Motor neuron (in vitro differentiated cells): ENCODE measurements at regions not wholly inside any gene's neighbourhood (a gene's known extent, or its start where the extent isn't known, plus 50 kb on each side); places are given as distances from the start of the nearest gene placed in this dataset.
A peak's percentile ranks its signal among the peaks of the same experiment; 100 is the strongest.

Source experiments
- ATAC-seq, 8 experiments: fragments of 200-7000 bp; cut with Tn5 transposase; replicated peaks in 6 of 8; 2 replicates each; pipeline ENCODE4 v1.8.0; 2021; ENCODE audit warnings: mild to moderate bottlenecking in 8 of 8, moderate library complexity in 8 of 8
- H3K27ac ChIP-seq, 2 donors: fragments of 250-450 bp; sonication (Bioruptor Pico); 2 replicates each; pipeline ENCODE4 v1.9.0; 2021; ENCODE audit warnings: antibody characterized with exemption in 2 of 2, mild to moderate bottlenecking in 2 of 2, moderate library complexity in 1 of 2
- H3K4me1 ChIP-seq, 2 donors: fragments of 250-450 bp; sonication (Bioruptor Pico); replicated peaks in 1 of 2; 2 replicates each; pipeline ENCODE4 v1.6.1; 2021; ENCODE audit warnings: antibody characterized with exemption in 2 of 2, mild to moderate bottlenecking in 2 of 2, moderate library complexity in 1 of 2
- H3K4me3 ChIP-seq, 5 donors: fragments of 250-450 bp; sonication (Bioruptor Pico); 2 replicates each; pipeline ENCODE4 v1.9.0; 2021; ENCODE audit warnings: antibody characterized with exemption in 5 of 5, mild to moderate bottlenecking in 5 of 5, moderate library complexity in 4 of 5
- WGBS, 10 experiments: fragments of 450-650 bp; shearing (Covaris generic); methylation state at CpG; one replicate each; pipeline ENCODE4 v1.0.0; 2022; 5-methylcytosine and 5-hydroxymethylcytosine counted together
- in situ Hi-C, 9 experiments: fragments of 400-800 bp; cut with MboI; loops; one replicate each; pipeline ENCODE4 v1.15.0; 2021; ENCODE audit warnings: low sequenced_read_pairs in 9 of 9, low pct_unique_long_range_greater_than_20kb in 2 of 9; ENCODE audit not compliant: unreplicated experiment in 9 of 9

DNA sequence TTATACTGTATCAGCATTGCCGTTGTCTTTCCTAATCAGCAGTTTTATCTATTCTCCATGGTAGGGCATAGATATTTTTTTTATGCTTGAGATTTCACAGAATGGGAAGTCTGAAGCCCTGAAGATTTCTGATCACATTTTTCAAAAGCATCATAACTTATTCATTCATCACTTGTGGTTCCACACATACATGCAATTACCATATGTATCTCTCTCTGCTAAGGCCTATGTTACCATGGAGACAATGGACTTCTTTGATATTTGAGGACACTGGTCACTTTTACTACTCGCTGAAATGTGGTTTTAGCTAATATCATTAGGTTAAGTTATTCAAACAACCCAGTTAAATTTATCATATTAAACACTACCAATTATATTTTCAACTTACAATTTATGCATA lies 1827.0 kb downstream of the MRPL39 start:
- WGBS, 10 experiments: 0 to 100% (median 75%) methylated on average over 1 to 2 of the region's 2 CpGs
- in situ Hi-C loops: no loop called here
- ATAC-seq: peak in 2 of 8 experiments; percentile 24 to 31
- no peak overlapping the region for H3K4me3 ChIP-seq
- peaks cover 0 to 19% of the 10 kb centered on the region in 2 donors for H3K4me1 ChIP-seq
- H3K27ac ChIP-seq: no peak overlapping the region

DNA sequence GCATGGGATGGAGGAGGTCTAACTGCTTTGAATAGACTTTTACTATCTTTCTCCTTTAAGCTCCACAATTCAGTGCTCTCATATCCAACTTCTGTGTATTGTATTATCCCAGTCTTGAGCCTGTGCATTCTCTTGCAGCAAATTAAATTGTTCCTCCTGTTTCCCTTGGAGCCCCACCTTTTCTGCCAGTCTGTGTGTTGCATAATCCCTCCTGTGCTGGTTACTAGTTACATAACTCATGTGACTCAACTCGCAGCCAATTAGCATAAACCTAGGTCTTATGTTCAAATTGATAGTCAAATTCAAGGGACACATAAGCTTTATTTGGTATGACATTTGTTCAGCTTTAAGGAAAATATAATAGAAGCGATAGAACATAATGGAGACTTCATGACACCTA lies 1863.5 kb downstream of the MRPL39 start:
- no peaks in the 10 kb centered on the region for H3K4me1 ChIP-seq
- in situ Hi-C loops: no loop called here
- WGBS, 10 experiments: 0 to 100% (median 71%) methylated on average over 1 to 2 of the region's 2 CpGs; no CpG with 5 or more reads in 2 of the 10 experiments
- ATAC-seq: no peak
- no peak overlapping the region for H3K27ac ChIP-seq
- no peak overlapping the region for H3K4me3 ChIP-seq

DNA sequence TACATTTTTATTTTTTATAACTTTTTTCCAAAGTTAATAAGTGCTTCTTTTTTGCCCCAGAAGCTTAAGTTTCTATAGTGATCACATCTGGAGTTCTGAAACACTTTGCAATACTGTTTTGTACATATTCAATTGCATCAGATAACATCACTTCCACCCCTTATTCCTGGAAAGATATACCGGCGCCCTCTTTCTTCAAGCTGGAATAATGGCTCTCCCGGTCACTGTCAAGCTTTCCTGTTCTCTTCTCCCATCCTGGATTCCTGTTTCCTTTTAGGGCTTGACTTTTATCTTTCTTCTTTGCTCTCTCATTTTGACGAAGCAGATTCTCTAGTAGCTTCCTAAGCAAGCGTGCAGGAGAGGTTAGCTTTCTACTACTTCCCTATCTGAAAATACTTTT lies 1866.8 kb downstream of the MRPL39 start:
- Histone ChIP-seq H3K4me3 (no peak overlapping the region), H3K27ac (no peak overlapping the region), H3K4me1 (no peaks in the 10 kb centered on the region)
- ATAC-seq: peak in 2 of 8 experiments; percentile 25 to 48
- in situ Hi-C loops: no loop called here
- 21 to 92% (median 71%) methylated on average over 4 to 5 of the region's 5 CpGs for WGBS, 10 experiments

DNA sequence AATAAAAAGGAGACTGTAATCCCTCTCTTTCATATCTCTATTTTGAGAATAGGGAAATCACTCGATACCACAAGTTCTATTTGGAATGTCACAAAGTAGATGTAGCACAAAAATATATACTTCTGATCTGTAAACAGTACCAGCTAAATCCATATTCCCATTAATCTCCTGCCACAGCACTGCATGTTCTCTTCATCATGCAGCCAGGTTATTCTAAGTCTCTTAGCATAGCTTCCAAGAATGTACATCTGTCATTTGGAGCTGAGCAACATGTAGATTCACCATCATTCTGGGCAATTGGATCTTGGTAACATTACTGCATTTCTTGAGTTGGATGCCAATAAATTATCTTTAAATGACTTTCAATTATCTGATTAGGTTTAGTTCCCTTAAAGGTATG lies 1874.5 kb downstream of the MRPL39 start:
- 14 to 83% (median 67%) methylated on average over 1 of the region's 1 CpG; no CpG with 5 or more reads in 5 of the 10 experiments for WGBS, 10 experiments

DNA sequence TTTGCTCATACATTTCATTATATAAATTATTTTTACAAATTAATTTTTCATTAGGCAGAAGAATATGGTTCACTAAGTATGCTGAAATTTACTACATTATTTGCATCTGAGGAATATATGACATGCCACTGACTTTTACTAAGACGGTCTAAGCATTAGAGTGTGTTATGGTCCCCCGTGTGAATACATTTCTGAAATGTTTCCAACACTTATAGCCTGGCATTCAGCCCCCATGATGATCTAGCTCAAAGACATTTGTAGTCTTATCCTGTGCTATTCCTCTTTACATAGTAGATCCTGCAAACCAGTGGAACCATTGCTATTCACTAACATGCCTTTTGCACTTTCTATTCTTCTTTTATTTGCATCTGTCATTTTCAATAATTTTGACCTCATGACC lies 1878.0 kb downstream of the MRPL39 start:
- 0 to 100% (median 72%) methylated on average over 1 to 2 of the region's 2 CpGs for WGBS, 10 experiments
- Histone ChIP-seq H3K4me3 (no peak overlapping the region), H3K27ac (no peak overlapping the region), H3K4me1 (peaks cover 0 to 4% of the 10 kb centered on the region in 2 donors)
- ATAC-seq: peak in 1 of 8 experiments; percentile 24
- in situ Hi-C loops: no loop called here

More for the DNA sequence above, 1874.5 kb downstream of the MRPL39 start:
- peaks cover 0 to 4% of the 10 kb centered on the region in 2 donors for H3K4me1 ChIP-seq
- no peak overlapping the region for H3K4me3 ChIP-seq
- ATAC-seq: peak in 1 of 8 experiments; percentile 33
- in situ Hi-C loops: no loop called here
- no peak overlapping the region for H3K27ac ChIP-seq

GRCh38 chr21:23725576-23725975 lies 1881.7 kb downstream of the MRPL39 start:
- in situ Hi-C loops: no loop called here
- 0 to 96% (median 56%) methylated on average over 1 to 3 of the region's 3 CpGs; no CpG with 5 or more reads in 1 of the 10 experiments for WGBS, 10 experiments
- ATAC-seq: no peak
- H3K4me3 ChIP-seq: no peak overlapping the region
- no peak overlapping the region for H3K27ac ChIP-seq
- H3K4me1 ChIP-seq: no peaks in the 10 kb centered on the region

DNA sequence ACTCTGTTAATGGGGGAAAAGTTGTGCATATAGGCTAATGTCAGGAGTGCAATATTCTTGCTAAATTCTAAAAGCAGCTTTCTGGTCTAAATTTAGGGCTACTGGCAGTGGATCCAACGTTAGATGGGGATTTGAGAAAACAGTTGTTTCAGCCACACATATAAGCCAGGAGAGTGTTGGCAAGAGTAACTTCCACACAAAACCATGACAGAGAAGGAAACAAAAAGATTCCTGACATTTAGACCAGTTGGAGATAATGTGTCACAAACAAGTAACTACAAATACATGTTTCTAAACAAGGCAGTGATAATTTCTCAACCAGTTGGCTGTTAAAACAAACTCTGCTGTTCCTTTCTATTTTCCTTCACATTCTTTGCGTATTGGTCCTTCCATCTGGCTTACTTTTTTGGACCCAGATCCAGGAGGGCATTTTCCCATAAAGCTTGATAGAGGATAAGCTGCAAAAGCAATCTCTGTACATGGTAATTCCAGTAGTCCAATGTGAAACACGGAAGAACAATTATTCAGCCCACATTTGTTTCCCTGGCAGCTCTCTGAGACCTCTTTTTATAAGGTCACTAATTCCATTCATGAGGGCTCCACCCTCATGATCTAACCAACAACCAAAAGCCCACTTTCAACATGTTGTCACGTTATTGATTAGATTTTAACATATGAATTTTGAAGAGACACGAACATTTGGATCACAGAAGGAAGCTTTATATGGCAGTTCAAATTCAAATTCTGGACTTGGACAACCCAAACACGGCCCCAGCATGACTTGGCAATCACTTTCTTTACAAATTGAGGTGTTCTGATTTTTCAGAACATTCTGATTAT lies 1888.6 kb downstream of the MRPL39 start:
- in situ Hi-C loops: no loop called here
- Histone ChIP-seq H3K4me1 (peaks cover 0 to 14% of the 10 kb centered on the region in 2 donors), H3K27ac (no peak overlapping the region), H3K4me3 (no peak overlapping the region)
- ATAC-seq: peak in 3 of 8 experiments; percentile 77 to 94 (median 85)
- 0 to 45% (median 18%) methylated on average over 1 to 6 of the region's 6 CpGs for WGBS, 10 experiments

DNA sequence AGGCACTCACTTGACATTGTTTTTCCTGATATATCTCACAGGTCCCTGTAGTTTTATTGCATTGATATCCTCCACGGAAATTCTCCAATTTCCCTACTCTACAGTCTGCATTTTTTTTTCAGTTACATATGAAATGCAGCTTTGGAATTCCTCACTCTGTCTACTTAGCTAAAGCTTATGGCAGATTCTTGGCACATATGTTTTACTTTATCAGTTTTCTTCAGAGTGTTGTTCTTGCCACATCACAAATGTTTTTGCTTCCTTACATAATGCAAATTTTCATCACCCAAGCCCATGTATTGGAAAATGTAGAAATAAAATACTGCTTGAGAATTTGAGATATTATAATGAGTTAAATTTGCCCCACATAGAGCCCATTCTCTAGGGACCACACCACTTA lies 1895.1 kb downstream of the MRPL39 start:
- 0 to 100% (median 80%) methylated on average over 1 of the region's 1 CpG; no CpG with 5 or more reads in 1 of the 10 experiments for WGBS, 10 experiments
- in situ Hi-C loops: no loop called here
- Histone ChIP-seq H3K27ac (no peak overlapping the region), H3K4me3 (no peak overlapping the region), H3K4me1 (peaks cover 0 to 10% of the 10 kb centered on the region in 2 donors)
- ATAC-seq: no peak

DNA sequence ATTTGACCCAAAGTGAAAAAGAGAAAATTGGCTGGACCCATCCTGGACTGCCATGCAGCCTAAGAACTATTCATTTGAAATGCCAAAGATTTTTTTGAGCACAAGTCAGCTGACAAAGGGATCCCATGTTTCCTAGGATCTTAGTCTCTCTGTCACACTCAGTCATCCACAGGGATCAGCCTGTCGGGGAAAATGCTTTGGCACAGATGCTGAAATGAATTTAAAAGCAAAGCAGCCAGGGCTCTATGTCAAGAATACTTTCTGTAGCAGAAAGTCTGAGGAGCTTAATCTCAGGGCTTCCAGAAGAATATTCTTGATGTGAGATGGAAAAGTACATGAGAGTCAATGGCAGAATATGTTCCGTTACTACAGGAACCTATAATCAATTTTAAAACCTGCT lies 1900.8 kb downstream of the MRPL39 start:
- in situ Hi-C loops: no loop called here
- no peak overlapping the region for H3K27ac ChIP-seq
- 0 to 100% (median 63%) methylated on average over 1 to 2 of the region's 2 CpGs for WGBS, 10 experiments

DNA sequence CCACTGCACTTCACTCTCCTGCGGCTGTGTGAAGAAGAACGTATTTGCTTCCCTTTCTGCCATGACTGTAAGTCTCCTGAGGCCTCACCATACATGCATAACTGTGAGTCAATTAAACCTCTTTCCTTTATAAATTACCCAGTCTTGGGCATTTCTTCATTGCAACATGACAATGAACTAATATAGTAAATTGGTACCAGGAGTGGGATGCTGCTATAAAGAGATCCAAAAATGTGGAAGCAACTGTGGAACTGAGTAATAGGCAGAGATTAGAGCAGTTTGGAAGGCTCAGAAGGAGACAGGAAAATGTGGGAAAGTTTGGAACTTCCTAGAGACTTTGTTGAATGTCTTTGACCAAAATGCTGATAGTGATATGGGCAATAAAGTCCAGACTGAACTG lies 1907.9 kb downstream of the MRPL39 start:
- no peak for ATAC-seq
- no peak overlapping the region for H3K27ac ChIP-seq
- WGBS, 10 experiments: 33 to 100% (median 84%) methylated on average over 1 to 2 of the region's 2 CpGs; no CpG with 5 or more reads in 2 of the 10 experiments
- no peaks in the 10 kb centered on the region for H3K4me1 ChIP-seq
- in situ Hi-C loops: no loop called here
- no peak overlapping the region for H3K4me3 ChIP-seq

More for the DNA sequence above, 1900.8 kb downstream of the MRPL39 start:
- ATAC-seq: no peak
- peaks cover 0 to 10% of the 10 kb centered on the region in 2 donors for H3K4me1 ChIP-seq
- H3K4me3 ChIP-seq: no peak overlapping the region

- no peaks in the 10 kb centered on the region for H3K4me1 ChIP-seq
- no peak overlapping the region for H3K4me3 ChIP-seq
- 0 to 90% (median 40%) methylated on average over 1 of the region's 1 CpG; no CpG with 5 or more reads in 2 of the 10 experiments for WGBS, 10 experiments
- in situ Hi-C loops: no loop called here
- ATAC-seq: peak in 2 of 8 experiments; percentile 63 to 84
- H3K27ac ChIP-seq: no peak overlapping the region
These were observed 1908.7 kb downstream of the MRPL39 start for GRCh38 chr21:23698619-23699018.

DNA sequence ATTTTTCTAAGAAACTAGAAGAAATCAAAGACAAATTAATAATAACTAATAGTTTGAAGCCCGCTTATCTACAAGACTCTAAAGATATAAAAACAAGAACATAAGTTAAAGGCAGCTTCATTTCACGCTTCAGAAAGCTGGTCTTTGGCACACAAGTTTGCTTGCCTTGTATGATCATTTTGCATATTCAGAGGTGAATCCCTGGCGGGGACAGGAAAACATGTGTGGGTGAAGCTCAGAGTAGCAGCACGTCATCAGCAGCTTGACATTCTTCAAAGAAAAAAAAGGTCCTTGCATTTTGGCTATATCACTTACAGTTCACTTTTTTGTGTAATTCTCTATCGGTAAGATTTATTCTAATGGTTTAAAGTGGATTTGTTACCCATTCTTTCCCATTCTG lies 1911.8 kb downstream of the MRPL39 start:
- Histone ChIP-seq H3K27ac (no peak overlapping the region), H3K4me3 (no peak overlapping the region), H3K4me1 (peaks cover 0 to 2% of the 10 kb centered on the region in 2 donors)
- 0 to 89% (median 61%) methylated on average over 1 to 5 of the region's 5 CpGs for WGBS, 10 experiments
- ATAC-seq: peak in 1 of 8 experiments; percentile 42
- in situ Hi-C loops: no loop called here

GRCh38 chr21:23694390-23694789 lies 1912.9 kb downstream of the MRPL39 start:
- H3K4me3 ChIP-seq: no peak overlapping the region
- no peak for ATAC-seq
- H3K27ac ChIP-seq: no peak overlapping the region
- in situ Hi-C loops: no loop called here
- H3K4me1 ChIP-seq: peaks cover 0 to 6% of the 10 kb centered on the region in 2 donors

- WGBS, 10 experiments: 0 to 80% (median 21%) methylated on average over 1 to 3 of the region's 3 CpGs
- in situ Hi-C loops: no loop called here
- Histone ChIP-seq H3K27ac (no peak overlapping the region), H3K4me1 (peaks cover 0 to 8% of the 10 kb centered on the region in 2 donors), H3K4me3 (no peak overlapping the region)
- peak in 3 of 8 experiments; percentile 52 to 66 (median 63) for ATAC-seq
These were observed 1917.0 kb downstream of the MRPL39 start for GRCh38 chr21:23690316-23690715.
